Pulmonary artery endothelial cell (primary cell): ENCODE measurements at regions not wholly inside any gene's neighbourhood (a gene's known extent, or its start where the extent isn't known, plus 50 kb on each side); places are given as distances from the start of the nearest gene placed in this dataset.

Source experiments
- DNase-seq: peaks from one replicate; pipeline ENCODE4 v3.0.0-alpha.2; 2011; ENCODE audit warnings: low read depth, low spot score

- no peak for DNase-seq
These were observed 93.0 kb downstream of the IRX2 start for GRCh38 chr5:2658447-2658846.

- no peak for DNase-seq
These were observed 94.3 kb downstream of the IRX2 start for GRCh38 chr5:2657151-2657550.

DNA sequence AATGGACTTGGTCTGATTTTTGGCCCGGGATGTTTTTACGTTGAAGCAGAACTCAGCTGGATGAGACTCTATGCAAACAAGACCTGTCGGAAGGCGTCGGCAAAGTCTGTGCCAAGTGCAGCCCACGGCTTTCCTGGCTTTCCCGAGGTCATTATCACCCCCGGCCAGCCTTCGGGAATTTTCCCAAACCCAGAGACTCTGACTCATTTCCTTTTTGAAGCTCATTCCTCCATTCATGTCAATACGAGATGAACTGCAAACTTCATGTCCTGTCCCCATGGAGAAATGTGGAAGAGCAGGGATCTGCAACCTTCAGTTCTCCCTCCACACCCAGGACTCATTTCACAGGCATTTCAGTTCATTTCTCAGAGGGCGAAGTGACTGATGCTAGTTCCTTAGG lies 95.3 kb downstream of the IRX2 start:
- no peak for DNase-seq

GRCh38 chr5:2653991-2654390 lies 97.5 kb downstream of the IRX2 start:
- DNase-seq: no peak

GRCh38 chr5:2651116-2651515 lies 100.4 kb downstream of the IRX2 start:
- no peak for DNase-seq

- no peak for DNase-seq
These were observed 108.7 kb downstream of the IRX2 start for GRCh38 chr5:2642684-2643345.

GRCh38 chr5:2640717-2641116 lies 110.8 kb downstream of the IRX2 start:
- no peak for DNase-seq

GRCh38 chr5:2639425-2639824 lies 112.1 kb downstream of the IRX2 start:
- DNase-seq: no peak

- no peak for DNase-seq
These were observed 116.9 kb downstream of the IRX2 start for GRCh38 chr5:2634399-2635176.

DNA sequence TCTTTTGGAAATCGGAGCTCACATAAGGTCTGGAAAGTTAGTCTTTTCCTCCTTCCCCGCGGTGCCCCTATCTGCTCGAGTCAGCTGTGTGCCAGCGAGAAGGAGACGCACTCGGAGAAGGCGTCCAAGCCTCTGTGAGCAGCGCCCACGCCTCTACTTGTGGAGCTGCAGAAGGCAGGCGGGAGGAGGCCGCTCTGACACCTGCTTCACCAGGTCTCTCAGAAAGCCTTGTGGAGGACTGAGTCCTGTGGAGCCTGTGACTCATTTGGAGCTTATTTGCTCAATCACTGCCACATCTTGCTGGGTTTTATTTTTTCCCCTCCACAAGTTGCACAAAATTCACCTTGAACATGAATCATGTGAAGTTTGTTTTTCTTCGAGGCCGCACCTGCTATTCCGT lies 117.5 kb downstream of the IRX2 start:
- no peak for DNase-seq

GRCh38 chr5:2631758-2632157 lies 119.7 kb downstream of the IRX2 start:
- DNase-seq: no peak

GRCh38 chr5:2629045-2629444 lies 122.4 kb downstream of the IRX2 start:
- no peak for DNase-seq

- no peak for DNase-seq
These were observed 123.6 kb downstream of the IRX2 start for GRCh38 chr5:2627867-2628266.

DNA sequence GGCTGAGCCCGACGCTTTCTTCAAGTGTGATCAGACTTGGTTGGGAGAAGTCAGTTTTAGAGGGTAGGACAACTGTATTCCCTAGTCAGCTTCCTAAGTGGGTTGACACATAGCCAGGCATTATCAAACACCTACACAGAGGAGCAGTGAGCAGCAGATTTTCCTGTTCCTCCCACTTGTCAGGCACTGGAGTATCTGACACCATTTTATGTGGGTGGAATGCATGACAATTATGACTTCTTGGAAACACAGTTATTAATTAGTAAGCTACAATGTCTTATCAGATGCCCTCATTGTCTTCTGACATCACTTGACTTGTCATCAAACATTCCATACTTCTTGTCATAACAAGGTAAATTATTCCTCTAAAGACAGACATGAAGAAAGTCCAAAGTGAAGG lies 124.9 kb downstream of the IRX2 start:
- DNase-seq: no peak

DNA sequence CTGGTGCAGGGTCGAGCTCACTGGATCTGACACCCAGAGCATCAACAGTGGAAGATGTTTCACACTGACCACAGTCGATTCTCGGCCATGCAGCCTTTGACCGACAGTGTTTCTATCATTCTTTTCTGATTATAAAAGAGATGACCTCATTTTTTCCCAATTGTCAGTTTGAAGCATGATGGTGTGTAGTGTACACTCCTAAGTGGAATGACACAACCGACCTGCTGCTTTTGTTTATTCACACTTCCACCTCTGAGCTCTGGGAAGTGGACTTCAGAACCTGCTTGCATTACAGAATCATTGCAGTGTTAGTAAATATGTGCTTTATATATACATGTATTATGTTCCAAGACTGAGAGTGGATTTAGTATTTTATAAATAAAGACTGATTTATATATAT lies 128.6 kb downstream of the IRX2 start:
- no peak for DNase-seq

DNA sequence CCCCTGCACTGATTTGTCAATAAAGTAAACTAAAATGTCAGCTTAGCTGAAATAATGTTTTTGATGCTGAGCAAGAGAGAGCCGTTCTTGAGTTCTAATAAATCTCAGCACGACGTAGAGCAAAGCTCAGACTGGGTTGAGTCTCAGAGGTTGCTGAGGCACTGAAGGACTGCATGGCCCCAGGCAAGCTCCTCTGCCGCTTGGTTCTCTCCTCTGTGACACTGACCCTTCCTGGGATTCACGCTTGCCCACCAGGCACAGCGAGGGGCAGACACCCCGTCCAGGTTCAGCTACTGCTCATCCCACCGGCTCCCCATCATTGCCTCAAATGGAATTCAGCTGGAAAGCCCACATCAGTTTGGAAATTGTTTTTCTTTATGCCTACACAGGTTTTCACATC lies 129.8 kb downstream of the IRX2 start:
- DNase-seq: no peak

DNA sequence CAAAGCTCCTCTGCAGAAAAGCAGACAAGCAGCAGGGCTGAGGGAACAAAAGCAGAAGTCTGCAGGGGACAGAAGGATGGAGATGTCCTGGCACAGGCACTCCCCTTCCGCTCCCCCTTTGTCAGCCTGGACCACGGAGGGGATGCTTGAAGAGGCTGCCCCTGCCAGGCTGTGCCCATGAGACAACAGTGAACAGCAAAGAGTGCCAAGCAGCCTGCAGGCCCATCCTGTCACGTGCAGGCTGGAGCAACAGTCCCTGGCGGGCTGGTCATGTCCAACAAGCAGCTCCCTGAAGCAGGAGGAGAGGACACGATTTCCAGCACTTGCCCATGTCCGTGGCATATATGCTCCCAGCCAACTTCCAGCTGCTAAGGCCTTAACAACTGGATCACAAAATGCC lies 132.3 kb downstream of the IRX2 start:
- no peak for DNase-seq

GRCh38 chr5:2617461-2617860 lies 134.0 kb downstream of the IRX2 start:
- DNase-seq: no peak

DNA sequence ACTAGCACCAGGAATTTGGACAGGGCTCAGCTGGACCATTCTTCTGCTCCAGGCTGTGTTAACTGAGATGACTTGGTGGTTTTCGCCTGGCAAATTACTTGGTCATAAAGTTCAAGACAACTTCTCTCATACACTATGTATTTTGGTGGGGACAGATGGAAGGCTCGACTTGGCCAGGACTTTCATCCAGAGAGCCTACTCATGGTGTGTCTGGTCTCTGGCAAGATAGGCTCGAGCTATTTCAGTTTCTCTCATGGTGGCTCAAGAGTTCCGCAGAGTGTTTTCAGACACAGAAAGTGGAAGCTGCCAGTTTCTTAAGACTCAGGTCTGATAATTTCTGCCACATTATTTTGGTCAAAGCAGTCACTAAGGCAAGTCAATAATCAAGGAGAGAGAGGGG lies 135.6 kb downstream of the IRX2 start:
- no peak for DNase-seq

- DNase-seq: no peak
These were observed 136.9 kb downstream of the IRX2 start for GRCh38 chr5:2614571-2614970.

DNA sequence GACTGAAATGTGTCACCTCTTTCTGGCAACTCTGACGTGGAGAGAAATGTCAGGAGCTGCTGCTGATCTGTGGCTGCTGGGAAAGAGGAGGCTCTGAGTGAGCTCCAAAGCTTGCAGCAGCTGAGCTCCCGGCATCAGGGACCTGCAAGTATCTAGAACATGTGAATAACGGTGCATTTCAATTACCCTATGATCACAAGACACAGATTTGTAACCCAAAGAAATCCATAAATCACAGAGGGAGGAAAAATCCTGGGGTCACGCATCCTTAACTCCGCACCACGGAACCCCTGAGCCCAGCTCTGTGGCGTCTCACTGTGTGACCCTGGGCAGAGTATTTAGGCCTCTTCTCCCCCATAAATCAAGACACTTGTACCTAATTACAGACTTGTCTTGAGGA lies 139.8 kb downstream of the IRX2 start:
- no peak for DNase-seq

DNA sequence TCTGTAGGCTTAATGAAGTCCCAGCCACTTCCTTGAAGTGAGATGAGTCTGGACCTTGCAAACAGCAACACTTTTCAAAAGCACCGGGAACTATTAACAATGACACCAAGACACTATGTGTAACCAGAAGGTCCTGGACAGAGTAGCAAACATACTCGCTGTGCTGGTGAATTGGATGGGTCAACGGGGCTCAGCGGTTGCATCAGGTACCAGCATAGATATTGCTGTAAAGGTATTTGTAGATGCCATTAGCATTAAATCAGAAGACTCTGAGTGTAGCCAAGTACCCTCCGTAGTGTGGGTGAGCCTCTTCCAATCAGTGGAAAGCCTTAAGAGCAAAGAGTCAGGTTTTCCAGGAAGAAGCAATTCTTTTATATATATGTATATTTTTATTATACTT lies 140.5 kb downstream of the IRX2 start:
- DNase-seq: no peak

DNA sequence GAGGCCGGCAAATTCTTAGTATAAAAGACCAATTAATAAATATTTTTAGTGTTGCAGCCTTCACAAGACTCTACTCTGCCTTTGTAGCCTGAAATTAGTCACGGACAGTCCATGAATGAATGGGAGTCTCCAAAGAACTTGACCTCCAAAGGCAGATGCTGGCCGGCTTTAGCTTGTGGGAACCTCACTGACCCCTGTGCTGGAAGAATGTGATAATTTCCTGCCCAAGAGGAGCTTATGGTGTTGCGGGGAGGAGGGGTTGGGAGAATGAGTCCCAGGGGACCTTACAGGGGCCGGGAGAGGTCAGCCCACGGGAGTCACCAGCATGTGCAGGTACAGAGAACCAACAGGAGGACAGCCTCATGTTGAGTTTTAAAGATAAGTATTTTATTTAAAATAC lies 143.1 kb downstream of the IRX2 start:
- no peak for DNase-seq
